ENCODE measurements at regions not wholly inside any gene's neighbourhood (a gene's known extent, or its start where the extent isn't known, plus 50 kb on each side); places are given as distances from the start of the nearest gene placed in this dataset.
A peak's percentile ranks its signal among the peaks of the same experiment; 100 is the strongest.

DNA sequence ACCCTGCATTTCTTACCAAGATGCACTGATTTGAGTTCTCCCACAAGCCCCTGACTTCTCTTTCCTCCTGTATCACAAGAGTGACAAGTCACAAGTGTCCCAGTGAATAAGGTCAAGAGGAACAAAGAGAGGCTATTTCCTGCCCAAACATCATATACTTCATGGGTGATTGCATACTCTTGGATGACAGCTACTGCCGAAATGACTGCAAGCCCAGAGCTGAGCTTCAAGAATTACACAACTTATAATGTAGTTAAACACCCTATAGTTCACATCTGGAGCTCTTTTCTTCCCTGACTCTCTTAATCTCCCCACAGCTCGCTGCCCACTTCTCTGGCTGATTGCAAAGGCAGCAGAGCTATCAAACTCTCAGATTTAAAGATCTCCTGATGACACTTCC is 289.7 kb upstream of the PARD3B start:
- Mint-ChIP-seq H3K9me3 (ENCODE audit: unreplicated experiment) (no peaks in the 10 kb centered on the region), H3K4me1 (ENCODE audit: low read depth, unreplicated experiment) (peaks cover 17% of the 10 kb centered on the region), H3K27ac (ENCODE audit: unreplicated experiment) (no peak overlapping the region), H3K4me3 (ENCODE audit: unreplicated experiment) (no peak overlapping the region), H3K36me3 (ENCODE audit: unreplicated experiment) (no peaks in the 10 kb centered on the region), H3K27me3 (ENCODE audit: unreplicated experiment) (peaks cover 4% of the 10 kb centered on the region)
- TF ChIP-seq, protein P1, sequence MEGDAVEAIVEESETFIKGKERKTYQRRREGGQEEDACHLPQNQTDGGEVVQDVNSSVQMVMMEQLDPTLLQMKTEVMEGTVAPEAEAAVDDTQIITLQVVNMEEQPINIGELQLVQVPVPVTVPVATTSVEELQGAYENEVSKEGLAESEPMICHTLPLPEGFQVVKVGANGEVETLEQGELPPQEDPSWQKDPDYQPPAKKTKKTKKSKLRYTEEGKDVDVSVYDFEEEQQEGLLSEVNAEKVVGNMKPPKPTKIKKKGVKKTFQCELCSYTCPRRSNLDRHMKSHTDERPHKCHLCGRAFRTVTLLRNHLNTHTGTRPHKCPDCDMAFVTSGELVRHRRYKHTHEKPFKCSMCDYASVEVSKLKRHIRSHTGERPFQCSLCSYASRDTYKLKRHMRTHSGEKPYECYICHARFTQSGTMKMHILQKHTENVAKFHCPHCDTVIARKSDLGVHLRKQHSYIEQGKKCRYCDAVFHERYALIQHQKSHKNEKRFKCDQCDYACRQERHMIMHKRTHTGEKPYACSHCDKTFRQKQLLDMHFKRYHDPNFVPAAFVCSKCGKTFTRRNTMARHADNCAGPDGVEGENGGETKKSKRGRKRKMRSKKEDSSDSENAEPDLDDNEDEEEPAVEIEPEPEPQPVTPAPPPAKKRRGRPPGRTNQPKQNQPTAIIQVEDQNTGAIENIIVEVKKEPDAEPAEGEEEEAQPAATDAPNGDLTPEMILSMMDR (IDR thresholded peaks at IDR 0.05; ENCODE audit: partially characterized antibody, unreplicated experiment), result no peak
- DNase-seq, result no peak

DNA sequence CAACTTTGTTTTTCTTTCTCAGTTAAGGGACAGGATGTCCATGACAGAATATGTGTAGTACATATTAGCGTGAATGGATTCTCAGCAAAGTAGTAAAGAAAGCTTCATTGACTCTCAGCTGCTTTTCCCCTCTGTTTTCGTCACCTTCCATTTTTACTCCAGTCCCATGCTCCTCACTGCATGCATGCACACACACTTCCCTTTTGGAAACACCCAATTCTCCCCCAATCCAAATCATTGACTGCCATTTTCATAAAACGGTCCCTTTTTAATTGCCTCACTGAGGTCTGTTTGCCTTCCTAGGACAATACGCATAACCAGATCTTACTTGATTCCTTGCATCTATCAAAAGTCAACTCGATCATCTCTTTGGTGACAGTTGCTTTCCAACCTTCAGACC is 287.5 kb upstream of the PARD3B start:
- DNase-seq, result no peak
- Mint-ChIP-seq H3K27ac (ENCODE audit: unreplicated experiment) (no peak overlapping the region), H3K36me3 (ENCODE audit: unreplicated experiment) (no peaks in the 10 kb centered on the region), H3K4me1 (ENCODE audit: low read depth, unreplicated experiment) (peaks cover 24% of the 10 kb centered on the region), H3K4me3 (ENCODE audit: unreplicated experiment) (no peak overlapping the region), H3K27me3 (ENCODE audit: unreplicated experiment) (peaks cover 4% of the 10 kb centered on the region), H3K9me3 (ENCODE audit: unreplicated experiment) (peaks cover 2% of the 10 kb centered on the region)
- TF ChIP-seq, protein P1 (IDR thresholded peaks at IDR 0.05; ENCODE audit: partially characterized antibody, unreplicated experiment), result no peak

DNA sequence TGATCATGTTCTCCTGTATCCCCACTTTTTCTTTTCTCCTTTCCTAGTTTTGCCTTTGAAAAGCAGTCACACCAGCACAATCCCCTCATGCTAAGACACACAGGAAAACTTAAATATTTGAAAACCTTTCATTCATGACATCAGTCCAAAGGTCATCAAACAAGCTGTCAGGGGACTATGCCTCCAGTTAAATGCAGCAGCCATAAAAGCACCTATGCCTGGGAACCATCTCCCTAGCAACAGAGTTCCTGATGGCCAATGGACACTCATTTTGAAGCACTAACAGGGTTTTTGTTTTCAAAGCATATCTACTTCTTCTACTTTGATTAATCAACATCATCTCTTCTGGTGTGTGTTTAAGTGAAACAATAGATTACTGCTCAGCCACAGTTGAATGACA is 286.4 kb upstream of the PARD3B start:
- H3K27ac Mint-ChIP-seq (ENCODE audit: unreplicated experiment), result no peak overlapping the region
- no peak overlapping the region for H3K4me3 Mint-ChIP-seq (ENCODE audit: unreplicated experiment)
- H3K36me3 Mint-ChIP-seq (ENCODE audit: unreplicated experiment), result no peaks in the 10 kb centered on the region
- H3K27me3 Mint-ChIP-seq (ENCODE audit: unreplicated experiment), result peaks cover 4% of the 10 kb centered on the region
- peaks cover 2% of the 10 kb centered on the region for H3K9me3 Mint-ChIP-seq (ENCODE audit: unreplicated experiment)
- TF ChIP-seq, protein P1 (IDR thresholded peaks at IDR 0.05; ENCODE audit: partially characterized antibody, unreplicated experiment), result no peak
- DNase-seq, result no peak
- peaks cover 28% of the 10 kb centered on the region for H3K4me1 Mint-ChIP-seq (ENCODE audit: low read depth, unreplicated experiment)

DNA sequence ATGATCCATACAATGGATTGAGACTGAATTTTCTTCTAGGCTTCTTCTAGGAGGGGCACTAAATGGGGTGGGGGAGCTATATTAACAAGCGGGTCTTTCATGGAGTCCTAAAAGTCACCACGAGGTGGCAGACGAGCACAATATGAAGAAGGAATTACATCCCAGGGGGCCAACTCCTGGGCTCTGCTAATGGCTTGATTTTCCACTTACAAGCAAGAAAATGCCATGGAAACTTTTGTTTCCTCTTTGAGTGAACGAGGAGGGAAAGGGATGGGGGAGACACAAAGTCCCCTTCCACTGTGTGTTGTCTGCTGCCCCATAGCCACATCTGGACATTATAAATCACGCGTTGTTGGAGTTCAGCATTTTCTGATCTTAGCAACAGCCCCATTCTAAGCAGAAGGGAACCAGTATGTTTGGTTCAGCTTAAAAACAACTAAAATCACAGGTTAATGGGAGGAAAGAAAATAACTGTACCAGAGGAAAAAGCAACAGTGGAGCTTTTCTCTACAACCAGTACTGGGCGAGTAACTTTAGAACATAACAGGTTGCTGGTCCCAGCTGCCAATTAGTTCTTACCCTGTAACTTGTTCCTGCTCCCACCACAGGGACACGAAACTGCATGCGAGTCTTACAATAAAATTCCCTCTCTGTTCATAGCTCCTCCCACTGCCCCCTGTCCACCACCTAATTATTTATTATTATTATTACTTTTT is 285.0 kb upstream of the PARD3B start:
- Mint-ChIP-seq H3K27ac (ENCODE audit: unreplicated experiment) (no peak overlapping the region), H3K4me3 (ENCODE audit: unreplicated experiment) (no peak overlapping the region)

DNA sequence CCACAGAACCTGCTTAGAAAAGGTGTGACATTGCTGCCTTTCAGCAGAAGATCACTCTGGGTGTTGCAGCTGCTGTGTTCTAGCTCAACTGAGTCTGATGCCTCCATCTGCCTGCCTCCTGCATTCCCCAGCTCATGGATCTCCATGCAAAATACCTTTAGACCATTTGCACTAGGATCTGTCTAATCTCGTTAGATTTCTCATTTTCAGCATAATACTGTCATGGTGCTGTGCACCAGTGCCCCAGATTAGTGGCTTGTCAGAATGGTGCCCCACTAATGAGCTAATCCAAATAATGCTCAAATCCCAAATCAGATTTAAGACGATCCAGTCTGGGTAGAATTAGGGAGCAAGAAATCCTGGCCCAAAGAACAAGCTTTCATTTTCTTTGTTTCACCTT is 284.4 kb upstream of the PARD3B start:
- Mint-ChIP-seq H3K36me3 (ENCODE audit: unreplicated experiment) (no peaks in the 10 kb centered on the region), H3K4me3 (ENCODE audit: unreplicated experiment) (peak overlapping the region; percentile 11), H3K4me1 (ENCODE audit: low read depth, unreplicated experiment) (peaks cover 48% of the 10 kb centered on the region), H3K9me3 (ENCODE audit: unreplicated experiment) (peaks cover 5% of the 10 kb centered on the region), H3K27me3 (ENCODE audit: unreplicated experiment) (peaks cover 11% of the 10 kb centered on the region), H3K27ac (ENCODE audit: unreplicated experiment) (no peak overlapping the region)
- TF ChIP-seq, protein P1 (IDR thresholded peaks at IDR 0.05; ENCODE audit: partially characterized antibody, unreplicated experiment), result no peak
- no peak for DNase-seq

More for the DNA sequence above, 285.0 kb upstream of the PARD3B start:
- Mint-ChIP-seq H3K27me3 (ENCODE audit: unreplicated experiment) (peaks cover 11% of the 10 kb centered on the region), H3K36me3 (ENCODE audit: unreplicated experiment) (no peaks in the 10 kb centered on the region), H3K4me1 (ENCODE audit: low read depth, unreplicated experiment) (peaks cover 42% of the 10 kb centered on the region), H3K9me3 (ENCODE audit: unreplicated experiment) (peaks cover 5% of the 10 kb centered on the region)
- TF ChIP-seq, protein P1 (IDR thresholded peaks at IDR 0.05; ENCODE audit: partially characterized antibody, unreplicated experiment), result peak; percentile 90
- DNase-seq, result peak; percentile 75
